Head of caudate nucleus (tissue), 42 donors: ENCODE measurements at regions not wholly inside any gene's neighbourhood (a gene's known extent, or its start where the extent isn't known, plus 50 kb on each side); places are given as distances from the start of the nearest gene placed in this dataset.

Experiments
- DNase-seq, 42 donors: peaks; one replicate each; pipeline versions ENCODE4 v3.0.0 to v3.0.0-alpha.2; 2020 to 2021; ENCODE audit warnings: mixed read lengths in 7 of 42
- intact Hi-C: fragments of 100-400 bp; cut with DNase I; formaldehyde crosslinking; loops from one replicate; pipeline ENCODE4 v1.15.0; 2022

GRCh38 chr2:183575481-183575880, 451.2 kb downstream of the NUP35 start:
- intact Hi-C loops, result no loop called here
- DNase-seq, result no peak

GRCh38 chr2:183579686-183580085, 455.4 kb downstream of the NUP35 start:
- intact Hi-C loops, result no loop called here
- no peak for DNase-seq

GRCh38 chr2:183592271-183592670, 468.0 kb downstream of the NUP35 start:
- no peak for DNase-seq
- intact Hi-C loops, result no loop called here

GRCh38 chr2:183594150-183594549, 469.9 kb downstream of the NUP35 start:
- intact Hi-C loops, result no loop called here
- DNase-seq, result no peak

- DNase-seq, result no peak
Measured at GRCh38 chr2:183597841-183598240, 473.6 kb downstream of the NUP35 start.

GRCh38 chr2:183604065-183604464, 479.8 kb downstream of the NUP35 start:
- DNase-seq, result no peak
- intact Hi-C loops, result no loop called here

More at GRCh38 chr2:183597841-183598240, 473.6 kb downstream of the NUP35 start:
- intact Hi-C loops, result no loop called here

GRCh38 chr2:183605440-183605839, 481.2 kb downstream of the NUP35 start:
- no peak for DNase-seq
- intact Hi-C loops, result no loop called here

- DNase-seq, result no peak
- intact Hi-C loops, result no loop called here
Measured at GRCh38 chr2:183606022-183606717, 481.9 kb downstream of the NUP35 start.

- intact Hi-C loops, result no loop called here
- DNase-seq, result no peak
Measured at GRCh38 chr2:183606718-183607085, 482.5 kb downstream of the NUP35 start.

GRCh38 chr2:183607995-183608394, 483.8 kb downstream of the NUP35 start:
- intact Hi-C loops, result no loop called here
- DNase-seq, result no peak

GRCh38 chr2:183608747-183609146, 484.5 kb downstream of the NUP35 start:
- no peak for DNase-seq
- intact Hi-C loops, result no loop called here

- DNase-seq, result no peak
- intact Hi-C loops, result no loop called here
Measured at GRCh38 chr2:183610724-183611123, 486.5 kb downstream of the NUP35 start.

GRCh38 chr2:183614799-183615435, 490.7 kb downstream of the NUP35 start:
- intact Hi-C loops, result no loop called here
- peak in 21 of 42 donors; percentile 2 to 45 (median 16) for DNase-seq

GRCh38 chr2:183623227-183623626, 499.0 kb downstream of the NUP35 start:
- DNase-seq, result no peak
- intact Hi-C loops, result no loop called here

GRCh38 chr2:183630964-183631363, 506.7 kb downstream of the NUP35 start:
- intact Hi-C loops, result no loop called here
- no peak for DNase-seq

- intact Hi-C loops, result no loop called here
- no peak for DNase-seq
Measured at GRCh38 chr2:183656121-183656520, 531.9 kb downstream of the NUP35 start.

- DNase-seq, result no peak
- intact Hi-C loops, result no loop called here
Measured at GRCh38 chr2:183665425-183665824, 541.2 kb downstream of the NUP35 start.

GRCh38 chr2:183666031-183666430, 541.8 kb downstream of the NUP35 start:
- no peak for DNase-seq
- intact Hi-C loops, result no loop called here

- intact Hi-C loops, result no loop called here
- DNase-seq, result no peak
Measured at GRCh38 chr2:183671233-183671632, 547.0 kb downstream of the NUP35 start.

GRCh38 chr2:183678908-183679307, 554.7 kb downstream of the NUP35 start:
- DNase-seq, result no peak
- intact Hi-C loops, result no loop called here

GRCh38 chr2:183680573-183680972, 556.3 kb downstream of the NUP35 start:
- DNase-seq, result no peak
- intact Hi-C loops, result no loop called here
